Thyroid gland (tissue), 4 donors: ENCODE measurements at regions not wholly inside any gene's neighbourhood (a gene's known extent, or its start where the extent isn't known, plus 50 kb on each side); places are given as distances from the start of the nearest gene placed in this dataset.

Experiments
- DNase-seq, 2 donors: peaks; one replicate each; pipeline ENCODE4 v3.0.0-alpha.2; 2019
- H3K27ac ChIP-seq, 3 donors: fragments of 200-600 bp; sonication (generic); 1 replicate in 2 of 3; 2 replicates in 1 of 3; pipeline ENCODE4 v1.5.1; 2016 to 2019; ENCODE audit warnings: mild to moderate bottlenecking in 1 of 3, moderate library complexity in 1 of 3
- H3K27me3 ChIP-seq: fragments of 200-600 bp; sonication (generic); one replicate; pipeline ENCODE4 v1.5.1; 2019
- H3K36me3 ChIP-seq, 2 donors: fragments of 200-600 bp; sonication (generic); one replicate each; pipeline ENCODE4 v1.5.1; 2016 to 2019
- H3K4me1 ChIP-seq, 2 donors: fragments of 200-600 bp; sonication (generic); one replicate each; pipeline ENCODE4 v1.5.1; 2017 to 2019
- H3K4me3 ChIP-seq, 3 donors: fragments of 200-600 bp; sonication (generic); replicated peaks in 1 of 3; 1 replicate in 2 of 3; 2 replicates in 1 of 3; pipeline ENCODE4 v1.5.1; 2016; ENCODE audit warnings: mild to moderate bottlenecking in 1 of 3
- H3K9me3 ChIP-seq: fragments of 200-600 bp; sonication (generic); one replicate; pipeline ENCODE4 v1.5.1; 2017
- POLR2A ChIP-seq, 2 donors: fragments of 450-650 bp; IDR thresholded peaks; one replicate each; pipeline ENCODE4 v1.6.1; 2017; ENCODE audit warnings: antibody characterized with exemption in 2 of 2, mild to moderate bottlenecking in 2 of 2, moderate library complexity in 1 of 2
- WGBS, 2 donors: methylation state at CpG; one replicate each; pipeline ENCODE4 v1.1.5; 2017; 5-methylcytosine and 5-hydroxymethylcytosine counted together
- intact Hi-C: fragments of 100-400 bp; cut with DNase I; formaldehyde crosslinking; loops from one replicate; pipeline ENCODE4 v1.15.1; 2023
- TF ChIP-seq, protein P1 (sequence below), 6 experiments: fragments of 200-600 bp in 3 of 6; fragments of 450-650 bp in 3 of 6; sonication (generic) in 3 of 6; IDR thresholded peaks; one replicate each; pipeline ENCODE4 v1.5.1; 2016 to 2019; ENCODE audit warnings: antibody characterized with exemption in 6 of 6, mild to moderate bottlenecking in 2 of 6, inconsistent platforms in 1 of 6, moderate library complexity in 1 of 6

DNA sequence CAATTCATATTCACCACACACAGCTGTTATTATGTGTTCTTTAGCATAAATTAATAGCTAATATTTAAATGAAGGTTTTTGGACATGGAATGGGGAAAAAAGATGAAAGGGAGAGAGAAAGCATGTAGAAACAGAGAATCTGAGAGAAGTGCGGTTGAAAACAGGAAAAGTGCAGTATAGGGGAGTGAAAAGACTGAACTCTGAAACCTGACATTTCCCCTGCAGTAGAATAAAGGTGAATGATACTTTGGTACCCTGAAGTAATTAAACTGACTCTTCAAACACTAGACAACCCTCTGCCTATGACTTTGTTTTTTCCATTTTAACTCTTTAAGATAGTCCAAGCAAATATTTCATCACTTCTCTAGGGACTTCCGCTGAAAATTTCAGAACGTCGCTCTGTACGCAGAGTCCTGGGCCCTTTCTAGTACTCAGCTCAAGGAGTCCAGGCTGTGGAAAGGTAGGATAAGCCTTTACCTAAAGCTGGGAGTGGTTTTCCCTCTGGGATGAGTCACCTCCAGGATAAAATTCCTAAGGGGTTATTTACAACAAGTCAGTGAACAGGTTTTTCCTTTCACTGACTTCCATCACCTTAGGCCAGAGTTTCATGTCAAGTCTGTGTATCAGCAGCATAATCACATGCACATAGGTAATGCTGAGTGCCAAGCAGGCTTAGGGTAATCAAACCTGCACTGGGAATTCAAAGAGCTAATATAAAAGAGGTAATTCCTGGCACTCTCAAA lies 614.5 kb downstream of the PKHD1 start:
- Histone ChIP-seq H3K27me3 (no peaks in the 10 kb centered on the region), H3K4me1 (no peaks in the 10 kb centered on the region), H3K9me3 (no peaks in the 10 kb centered on the region), H3K36me3 (no peaks in the 10 kb centered on the region), H3K4me3 (no peak overlapping the region), H3K27ac (no peak overlapping the region)
- no peak for DNase-seq
- TF ChIP-seq POLR2A (IDR thresholded peaks at IDR 0.05): no peak
- TF ChIP-seq, protein P1, sequence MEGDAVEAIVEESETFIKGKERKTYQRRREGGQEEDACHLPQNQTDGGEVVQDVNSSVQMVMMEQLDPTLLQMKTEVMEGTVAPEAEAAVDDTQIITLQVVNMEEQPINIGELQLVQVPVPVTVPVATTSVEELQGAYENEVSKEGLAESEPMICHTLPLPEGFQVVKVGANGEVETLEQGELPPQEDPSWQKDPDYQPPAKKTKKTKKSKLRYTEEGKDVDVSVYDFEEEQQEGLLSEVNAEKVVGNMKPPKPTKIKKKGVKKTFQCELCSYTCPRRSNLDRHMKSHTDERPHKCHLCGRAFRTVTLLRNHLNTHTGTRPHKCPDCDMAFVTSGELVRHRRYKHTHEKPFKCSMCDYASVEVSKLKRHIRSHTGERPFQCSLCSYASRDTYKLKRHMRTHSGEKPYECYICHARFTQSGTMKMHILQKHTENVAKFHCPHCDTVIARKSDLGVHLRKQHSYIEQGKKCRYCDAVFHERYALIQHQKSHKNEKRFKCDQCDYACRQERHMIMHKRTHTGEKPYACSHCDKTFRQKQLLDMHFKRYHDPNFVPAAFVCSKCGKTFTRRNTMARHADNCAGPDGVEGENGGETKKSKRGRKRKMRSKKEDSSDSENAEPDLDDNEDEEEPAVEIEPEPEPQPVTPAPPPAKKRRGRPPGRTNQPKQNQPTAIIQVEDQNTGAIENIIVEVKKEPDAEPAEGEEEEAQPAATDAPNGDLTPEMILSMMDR (IDR thresholded peaks at IDR 0.05): no peak
- 83 to 92% methylated on average over 5 of the region's 5 CpGs for WGBS, 2 donors
- intact Hi-C loops: no loop called here

- no peak overlapping the region for H3K27ac ChIP-seq
- TF ChIP-seq, protein P1 (IDR thresholded peaks at IDR 0.05): no peak
- TF ChIP-seq POLR2A (IDR thresholded peaks at IDR 0.05): no peak
Observed at GRCh38 chr6:51474022-51474975, 613.1 kb downstream of the PKHD1 start.

DNA sequence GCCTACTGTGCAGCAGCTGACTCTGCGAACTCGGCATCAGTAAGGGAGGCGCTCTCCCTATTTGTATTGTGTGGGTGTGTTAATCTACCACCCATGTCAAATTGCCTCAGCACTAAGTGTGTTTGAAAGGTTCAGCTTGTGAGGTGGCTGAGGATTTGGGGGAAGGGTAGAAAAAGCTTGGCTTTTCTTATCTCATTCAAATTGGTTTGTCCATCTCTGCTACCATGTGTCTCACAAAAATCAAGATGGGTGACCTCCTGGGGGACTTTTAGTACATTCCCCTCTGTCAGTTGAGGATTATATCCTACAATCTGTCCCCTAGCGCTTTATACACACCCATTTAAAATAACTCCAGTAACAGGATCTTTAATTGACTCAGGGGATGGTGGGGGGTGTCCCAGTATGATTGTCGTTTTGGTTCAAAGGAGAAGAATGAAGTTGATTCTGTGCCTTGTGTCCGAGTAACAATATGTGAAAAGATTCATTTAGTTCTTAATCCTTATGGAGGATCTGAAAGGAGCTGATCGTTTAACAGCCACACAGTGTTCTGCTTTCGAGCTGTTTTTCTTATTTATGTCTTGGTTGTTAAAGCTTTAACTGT lies 609.6 kb downstream of the PKHD1 start:
- no peaks in the 10 kb centered on the region for H3K9me3 ChIP-seq
- WGBS, 2 donors: 62 to 76% methylated on average over 8 of the region's 8 CpGs
- no peak overlapping the region for H3K4me3 ChIP-seq
- no peaks in the 10 kb centered on the region for H3K36me3 ChIP-seq
- no peak for DNase-seq
- no peaks in the 10 kb centered on the region for H3K27me3 ChIP-seq
- intact Hi-C loops: no loop called here
- TF ChIP-seq, protein P1 (IDR thresholded peaks at IDR 0.05): no peak
- TF ChIP-seq POLR2A (IDR thresholded peaks at IDR 0.05): no peak
- no peaks in the 10 kb centered on the region for H3K4me1 ChIP-seq
- H3K27ac ChIP-seq: no peak overlapping the region

More at GRCh38 chr6:51474022-51474975, 613.1 kb downstream of the PKHD1 start:
- Histone ChIP-seq H3K9me3 (no peaks in the 10 kb centered on the region), H3K4me1 (no peaks in the 10 kb centered on the region), H3K27me3 (no peaks in the 10 kb centered on the region), H3K36me3 (no peaks in the 10 kb centered on the region), H3K4me3 (no peak overlapping the region)
- intact Hi-C loops: no loop called here
- WGBS, 2 donors: 32 to 36% methylated on average over 9 of the region's 9 CpGs
- DNase-seq: no peak

GRCh38 chr6:51479296-51479695 lies 608.1 kb downstream of the PKHD1 start:
- no peak overlapping the region for H3K4me3 ChIP-seq
- H3K9me3 ChIP-seq: no peaks in the 10 kb centered on the region
- H3K4me1 ChIP-seq: no peaks in the 10 kb centered on the region
- no peak for DNase-seq
- 73 to 80% methylated on average over 1 of the region's 1 CpG for WGBS, 2 donors
- H3K27ac ChIP-seq: no peak overlapping the region
- no peaks in the 10 kb centered on the region for H3K27me3 ChIP-seq
- TF ChIP-seq, protein P1 (IDR thresholded peaks at IDR 0.05): no peak
- no peak for TF ChIP-seq POLR2A (IDR thresholded peaks at IDR 0.05)
- no peaks in the 10 kb centered on the region for H3K36me3 ChIP-seq
- intact Hi-C loops: no loop called here
